Liver (tissue), 8 donors: ENCODE measurements at regions not wholly inside any gene's neighbourhood (a gene's known extent, or its start where the extent isn't known, plus 50 kb on each side); places are given as distances from the start of the nearest gene placed in this dataset.

Experiments
- DNase-seq: peaks from one replicate; pipeline ENCODE4 v3.0.0-alpha.2; 2017; ENCODE audit warnings: low spot score
- H3K27ac ChIP-seq, 2 donors: one replicate each; pipeline ENCODE4 v1.7.0; 2013; ENCODE audit warnings: inconsistent platforms in 2 of 2, low read length in 2 of 2, control low read depth in 1 of 2, low read depth in 1 of 2, mild to moderate bottlenecking in 1 of 2
- H3K27me3 ChIP-seq, 4 donors: one replicate each; pipeline versions ENCODE4 v1.6.1 to v1.7.0; 2013; ENCODE audit warnings: low read length in 3 of 4, inconsistent platforms in 1 of 4, mild to moderate bottlenecking in 1 of 4, moderate library complexity in 1 of 4; ENCODE audit not compliant: control insufficient read depth in 4 of 4, insufficient read depth in 4 of 4
- H3K36me3 ChIP-seq, 4 donors: one replicate each; pipeline versions ENCODE4 v1.6.1 to v1.7.0; 2013; ENCODE audit warnings: low read length in 3 of 4, mild to moderate bottlenecking in 3 of 4, low read depth in 1 of 4, moderate library complexity in 1 of 4; ENCODE audit not compliant: control insufficient read depth in 4 of 4, insufficient read depth in 3 of 4
- H3K4me1 ChIP-seq, 4 donors: one replicate each; pipeline versions ENCODE4 v1.6.1 to v1.7.0; 2013; ENCODE audit warnings: low read length in 3 of 4, mild to moderate bottlenecking in 3 of 4, moderate library complexity in 1 of 4; ENCODE audit not compliant: control insufficient read depth in 4 of 4, insufficient read depth in 4 of 4
- H3K4me3 ChIP-seq, 3 donors: one replicate each; pipeline versions ENCODE4 v1.6.1 to v1.7.0; 2013; ENCODE audit warnings: low read length in 3 of 3, control low read depth in 1 of 3, low read depth in 1 of 3, mild to moderate bottlenecking in 1 of 3
- H3K9ac ChIP-seq, 2 donors: one replicate each; pipeline ENCODE4 v1.7.0; 2013; ENCODE audit warnings: low read length in 2 of 2, mild to moderate bottlenecking in 2 of 2, moderate library complexity in 2 of 2, control low read depth in 1 of 2, low read depth in 1 of 2
- H3K9me3 ChIP-seq, 4 donors: one replicate each; pipeline versions ENCODE4 v1.6.1 to v1.7.0; 2013; ENCODE audit warnings: low read length in 3 of 4; ENCODE audit not compliant: control insufficient read depth in 4 of 4
- EGR1 ChIP-seq, 2 donors: IDR thresholded peaks; 2 replicates each; pipeline ENCODE4 v1.6.1; 2016 to 2018; ENCODE audit warnings: antibody characterized with exemption in 2 of 2, low read depth in 2 of 2
- FOXA2 ChIP-seq: IDR thresholded peaks from 2 replicates; pipeline ENCODE4 v1.6.1; 2016; ENCODE audit warnings: antibody characterized with exemption
- HNF4A ChIP-seq, 2 donors: conservative IDR thresholded peaks; 2 replicates each; pipeline ENCODE4 v1.6.1; 2016; ENCODE audit warnings: antibody characterized with exemption in 2 of 2, mild to moderate bottlenecking in 2 of 2
- HNF4G ChIP-seq: IDR thresholded peaks from 2 replicates; pipeline ENCODE4 v1.6.1; 2016; ENCODE audit warnings: antibody characterized with exemption
- JUND ChIP-seq, 2 donors: IDR thresholded peaks; 2 replicates each; pipeline ENCODE4 v1.6.1; 2016; ENCODE audit warnings: antibody characterized with exemption in 2 of 2
- NR2F2 ChIP-seq: IDR thresholded peaks from 2 replicates; pipeline ENCODE4 v1.6.1; 2016; ENCODE audit warnings: antibody characterized with exemption
- RAD21 ChIP-seq, 2 donors: IDR thresholded peaks; 2 replicates each; pipeline ENCODE4 v1.6.1; 2016; ENCODE audit warnings: antibody characterized with exemption in 2 of 2, mild to moderate bottlenecking in 2 of 2
- SP1 ChIP-seq: IDR thresholded peaks from 2 replicates; pipeline ENCODE4 v1.6.1; 2018; ENCODE audit warnings: antibody characterized with exemption, mild to moderate bottlenecking
- TAF1 ChIP-seq: conservative IDR thresholded peaks from 2 replicates; pipeline ENCODE4 v1.6.1; 2016; ENCODE audit warnings: antibody characterized with exemption, mild to moderate bottlenecking
- YY1 ChIP-seq: IDR thresholded peaks from 2 replicates; pipeline ENCODE4 v1.6.1; 2016; ENCODE audit warnings: antibody characterized with exemption, mild to moderate bottlenecking
- WGBS: extraction: QIAGEN DNeasy Blood & Tissue Kit; methylation state at CpG from one replicate; pipeline ENCODE4 v1.1.7; 2013; 5-methylcytosine and 5-hydroxymethylcytosine counted together
- TF ChIP-seq, protein P1 (sequence below): IDR thresholded peaks from 2 replicates; pipeline ENCODE4 v1.6.1; 2016; ENCODE audit warnings: antibody characterized with exemption
- TF ChIP-seq, protein P2 (sequence below): IDR thresholded peaks from 2 replicates; pipeline ENCODE4 v1.6.1; 2016; ENCODE audit warnings: antibody characterized with exemption, mild to moderate bottlenecking
- TF ChIP-seq, protein P3 (sequence below): fragments of 150-350 bp; IDR thresholded peaks from 2 replicates; pipeline ENCODE4 v1.5.1; 2017; ENCODE audit warnings: improper control_type of control experiment, low read depth, low read length; ENCODE audit not compliant: missing input control
- TF ChIP-seq, protein P4 (sequence below): IDR thresholded peaks from 2 replicates; pipeline ENCODE4 v1.6.1; 2016; ENCODE audit warnings: antibody characterized with exemption
- TF ChIP-seq, protein P5 (sequence below): IDR thresholded peaks from 2 replicates; pipeline ENCODE4 v1.6.1; 2016; ENCODE audit warnings: antibody characterized with exemption
- donor health status: healthy.
- donor health status: healthy.
- donor health status: healthy.
- donor health status: healthy.
- donor health status: healthy.

DNA sequence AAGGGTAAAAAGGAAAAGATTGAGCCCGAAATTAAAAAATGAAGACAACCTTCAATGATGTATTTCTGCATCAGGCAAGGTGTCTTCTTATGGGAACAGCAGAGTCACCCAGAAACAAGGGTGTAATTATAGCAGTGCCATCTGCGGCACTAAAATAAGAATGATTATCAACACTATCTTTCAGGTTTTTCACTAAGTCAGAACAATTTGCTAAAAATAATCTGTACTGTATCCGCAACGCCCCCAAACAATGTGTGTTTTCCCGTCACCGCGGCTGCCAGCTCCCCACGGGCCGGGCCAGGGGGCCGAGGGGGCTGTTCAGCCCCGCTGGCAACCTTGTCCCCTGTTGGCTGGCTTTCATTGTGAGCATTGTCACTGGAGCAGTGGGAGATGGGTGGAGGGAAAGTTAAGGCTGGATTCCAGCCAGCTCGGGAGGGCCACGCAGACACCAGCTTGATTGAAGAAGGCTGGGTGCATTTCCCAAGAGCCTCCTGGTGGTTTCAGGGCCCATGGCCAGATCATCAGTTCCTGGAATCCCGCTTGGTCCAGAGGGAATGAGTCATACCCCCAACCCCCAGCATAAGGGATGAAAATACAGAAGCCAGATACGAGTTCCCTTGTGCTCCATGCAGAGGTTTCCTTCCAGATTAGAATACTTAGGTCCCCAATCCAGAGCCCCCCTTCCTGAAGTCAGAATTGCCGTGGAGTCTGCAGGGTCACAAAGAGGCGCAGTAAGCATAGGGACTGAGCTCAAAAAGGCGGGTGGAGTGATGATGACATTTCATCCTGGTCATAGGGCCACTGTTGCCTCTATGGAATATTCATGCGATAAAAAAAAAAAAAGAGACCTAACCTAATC, 90.2 kb upstream of the KLF13 start (continued):
- TF ChIP-seq HNF4G = no peak

DNA sequence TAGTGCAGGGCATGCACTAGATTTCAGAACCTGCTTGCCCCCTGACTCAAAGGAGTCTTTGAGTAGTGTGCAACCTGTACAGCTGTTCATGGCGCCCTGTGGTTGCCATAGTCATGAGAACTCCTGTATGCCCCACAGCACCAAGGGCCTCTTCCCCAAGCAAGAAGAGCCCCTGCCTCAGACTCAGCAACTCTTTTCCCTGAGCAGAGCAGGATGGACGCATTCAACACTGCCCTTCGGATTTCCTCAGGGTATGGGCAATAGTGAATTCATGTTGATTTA, 89.7 kb upstream of the KLF13 start:
- Histone ChIP-seq H3K4me1 (peaks cover 0 to 3% (median 0%) of the 10 kb centered on the region in 4 donors), H3K27ac (no peak overlapping the region), H3K27me3 (no peaks in the 10 kb centered on the region), H3K9ac (no peak overlapping the region), H3K4me3 (no peak overlapping the region), H3K9me3 (no peaks in the 10 kb centered on the region), H3K36me3 (no peaks in the 10 kb centered on the region)
- DNase-seq = no peak
- 97% methylated on average over 3 of the region's 3 CpGs for WGBS
- TF ChIP-seq FOXA2 (no peak), YY1 (no peak), RAD21 (IDR thresholded peaks at IDR 0.05) (no peak), HNF4A (conservative IDR thresholded peaks at IDR 0.05) (no peak), SP1 (no peak), NR2F2 (no peak), EGR1 (IDR thresholded peaks at IDR 0.05; ENCODE audit: low read depth in 2 of 2) (no peak), TAF1 (no peak)
- TF ChIP-seq, protein P1, sequence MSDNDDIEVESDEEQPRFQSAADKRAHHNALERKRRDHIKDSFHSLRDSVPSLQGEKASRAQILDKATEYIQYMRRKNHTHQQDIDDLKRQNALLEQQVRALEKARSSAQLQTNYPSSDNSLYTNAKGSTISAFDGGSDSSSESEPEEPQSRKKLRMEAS = no peak
- TF ChIP-seq, protein P2, sequence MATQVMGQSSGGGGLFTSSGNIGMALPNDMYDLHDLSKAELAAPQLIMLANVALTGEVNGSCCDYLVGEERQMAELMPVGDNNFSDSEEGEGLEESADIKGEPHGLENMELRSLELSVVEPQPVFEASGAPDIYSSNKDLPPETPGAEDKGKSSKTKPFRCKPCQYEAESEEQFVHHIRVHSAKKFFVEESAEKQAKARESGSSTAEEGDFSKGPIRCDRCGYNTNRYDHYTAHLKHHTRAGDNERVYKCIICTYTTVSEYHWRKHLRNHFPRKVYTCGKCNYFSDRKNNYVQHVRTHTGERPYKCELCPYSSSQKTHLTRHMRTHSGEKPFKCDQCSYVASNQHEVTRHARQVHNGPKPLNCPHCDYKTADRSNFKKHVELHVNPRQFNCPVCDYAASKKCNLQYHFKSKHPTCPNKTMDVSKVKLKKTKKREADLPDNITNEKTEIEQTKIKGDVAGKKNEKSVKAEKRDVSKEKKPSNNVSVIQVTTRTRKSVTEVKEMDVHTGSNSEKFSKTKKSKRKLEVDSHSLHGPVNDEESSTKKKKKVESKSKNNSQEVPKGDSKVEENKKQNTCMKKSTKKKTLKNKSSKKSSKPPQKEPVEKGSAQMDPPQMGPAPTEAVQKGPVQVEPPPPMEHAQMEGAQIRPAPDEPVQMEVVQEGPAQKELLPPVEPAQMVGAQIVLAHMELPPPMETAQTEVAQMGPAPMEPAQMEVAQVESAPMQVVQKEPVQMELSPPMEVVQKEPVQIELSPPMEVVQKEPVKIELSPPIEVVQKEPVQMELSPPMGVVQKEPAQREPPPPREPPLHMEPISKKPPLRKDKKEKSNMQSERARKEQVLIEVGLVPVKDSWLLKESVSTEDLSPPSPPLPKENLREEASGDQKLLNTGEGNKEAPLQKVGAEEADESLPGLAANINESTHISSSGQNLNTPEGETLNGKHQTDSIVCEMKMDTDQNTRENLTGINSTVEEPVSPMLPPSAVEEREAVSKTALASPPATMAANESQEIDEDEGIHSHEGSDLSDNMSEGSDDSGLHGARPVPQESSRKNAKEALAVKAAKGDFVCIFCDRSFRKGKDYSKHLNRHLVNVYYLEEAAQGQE = no peak
- TF ChIP-seq, protein P3, sequence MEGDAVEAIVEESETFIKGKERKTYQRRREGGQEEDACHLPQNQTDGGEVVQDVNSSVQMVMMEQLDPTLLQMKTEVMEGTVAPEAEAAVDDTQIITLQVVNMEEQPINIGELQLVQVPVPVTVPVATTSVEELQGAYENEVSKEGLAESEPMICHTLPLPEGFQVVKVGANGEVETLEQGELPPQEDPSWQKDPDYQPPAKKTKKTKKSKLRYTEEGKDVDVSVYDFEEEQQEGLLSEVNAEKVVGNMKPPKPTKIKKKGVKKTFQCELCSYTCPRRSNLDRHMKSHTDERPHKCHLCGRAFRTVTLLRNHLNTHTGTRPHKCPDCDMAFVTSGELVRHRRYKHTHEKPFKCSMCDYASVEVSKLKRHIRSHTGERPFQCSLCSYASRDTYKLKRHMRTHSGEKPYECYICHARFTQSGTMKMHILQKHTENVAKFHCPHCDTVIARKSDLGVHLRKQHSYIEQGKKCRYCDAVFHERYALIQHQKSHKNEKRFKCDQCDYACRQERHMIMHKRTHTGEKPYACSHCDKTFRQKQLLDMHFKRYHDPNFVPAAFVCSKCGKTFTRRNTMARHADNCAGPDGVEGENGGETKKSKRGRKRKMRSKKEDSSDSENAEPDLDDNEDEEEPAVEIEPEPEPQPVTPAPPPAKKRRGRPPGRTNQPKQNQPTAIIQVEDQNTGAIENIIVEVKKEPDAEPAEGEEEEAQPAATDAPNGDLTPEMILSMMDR = no peak
- TF ChIP-seq, protein P4, sequence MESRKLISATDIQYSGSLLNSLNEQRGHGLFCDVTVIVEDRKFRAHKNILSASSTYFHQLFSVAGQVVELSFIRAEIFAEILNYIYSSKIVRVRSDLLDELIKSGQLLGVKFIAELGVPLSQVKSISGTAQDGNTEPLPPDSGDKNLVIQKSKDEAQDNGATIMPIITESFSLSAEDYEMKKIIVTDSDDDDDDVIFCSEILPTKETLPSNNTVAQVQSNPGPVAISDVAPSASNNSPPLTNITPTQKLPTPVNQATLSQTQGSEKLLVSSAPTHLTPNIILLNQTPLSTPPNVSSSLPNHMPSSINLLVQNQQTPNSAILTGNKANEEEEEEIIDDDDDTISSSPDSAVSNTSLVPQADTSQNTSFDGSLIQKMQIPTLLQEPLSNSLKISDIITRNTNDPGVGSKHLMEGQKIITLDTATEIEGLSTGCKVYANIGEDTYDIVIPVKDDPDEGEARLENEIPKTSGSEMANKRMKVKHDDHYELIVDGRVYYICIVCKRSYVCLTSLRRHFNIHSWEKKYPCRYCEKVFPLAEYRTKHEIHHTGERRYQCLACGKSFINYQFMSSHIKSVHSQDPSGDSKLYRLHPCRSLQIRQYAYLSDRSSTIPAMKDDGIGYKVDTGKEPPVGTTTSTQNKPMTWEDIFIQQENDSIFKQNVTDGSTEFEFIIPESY = no peak

DNA sequence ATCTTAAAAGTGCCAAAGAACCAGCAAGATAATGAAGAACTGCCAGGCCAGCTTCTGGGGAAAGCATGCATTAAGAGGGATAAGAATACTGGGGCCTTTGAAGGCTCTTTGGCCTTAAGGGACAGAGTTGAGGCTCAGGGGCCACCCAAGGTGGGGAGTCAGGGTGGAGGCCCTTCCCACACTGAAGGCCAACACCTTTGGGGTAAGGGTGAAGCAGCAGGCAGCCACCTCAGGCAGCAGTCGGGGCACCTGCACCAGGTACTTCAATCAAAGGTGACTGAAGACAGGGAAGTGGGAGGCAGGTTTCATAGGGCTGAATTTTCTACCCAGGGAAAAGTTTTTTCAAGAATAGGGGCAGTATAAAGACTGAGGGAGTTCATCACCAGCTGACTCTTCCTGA, 87.7 kb upstream of the KLF13 start:
- Histone ChIP-seq H3K36me3 (no peaks in the 10 kb centered on the region), H3K27me3 (no peaks in the 10 kb centered on the region), H3K9me3 (no peaks in the 10 kb centered on the region), H3K4me3 (no peak overlapping the region), H3K9ac (no peak overlapping the region), H3K27ac (no peak overlapping the region), H3K4me1 (peaks cover 0 to 3% (median 0%) of the 10 kb centered on the region in 4 donors)
- WGBS = 74% methylated on average over 1 of the region's 1 CpG
- DNase-seq = no peak
- TF ChIP-seq, protein P4 = no peak
- TF ChIP-seq HNF4A (conservative IDR thresholded peaks at IDR 0.05) = no peak
- no peak for TF ChIP-seq RAD21 (IDR thresholded peaks at IDR 0.05)
- no peak for TF ChIP-seq HNF4G
- TF ChIP-seq EGR1 (IDR thresholded peaks at IDR 0.05; ENCODE audit: low read depth in 2 of 2) = no peak
- TF ChIP-seq, protein P5, sequence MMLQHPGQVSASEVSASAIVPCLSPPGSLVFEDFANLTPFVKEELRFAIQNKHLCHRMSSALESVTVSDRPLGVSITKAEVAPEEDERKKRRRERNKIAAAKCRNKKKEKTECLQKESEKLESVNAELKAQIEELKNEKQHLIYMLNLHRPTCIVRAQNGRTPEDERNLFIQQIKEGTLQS = no peak
- TF ChIP-seq JUND (IDR thresholded peaks at IDR 0.05) = no peak
